ENCODE measurements at regions not wholly inside any gene's neighbourhood (a gene's known extent, or its start where the extent isn't known, plus 50 kb on each side); places are given as distances from the start of the nearest gene placed in this dataset.

- dilution Hi-C loops (cut with MboI; ENCODE audit: extremely low pct_ligation_motif_present, low sequenced_read_pairs): no loop called here
- FAIRE-seq: no peak
- CTCF ChIA-PET: no interaction called here
Observed at GRCh38 chr21:20802631-20803260, 195.5 kb upstream of the NCAM2 start.

More at GRCh38 chr21:20802631-20803260, 195.5 kb upstream of the NCAM2 start:
- no peak for DNase-seq (ENCODE audit: low read depth, low spot score)
- no peak for TF ChIP-seq EZH2 (IDR thresholded peaks at IDR 0.05; ENCODE audit: borderline replicate concordance, low read depth, low read length, severe bottlenecking)
- TF ChIP-seq FOS (IDR thresholded peaks at IDR 0.05; ENCODE audit: borderline replicate concordance, insufficient read depth, low read length): no peak
- TF ChIP-seq GATA2 (IDR thresholded peaks at IDR 0.05; ENCODE audit: insufficient read depth, insufficient read length, low read depth, low read length): no peak
- no peak for TF ChIP-seq JUN (IDR thresholded peaks at IDR 0.05; ENCODE audit: borderline replicate concordance, insufficient read depth, insufficient read length, low read depth)
- no peak for TF ChIP-seq POLR2A (IDR thresholded peaks at IDR 0.05; ENCODE audit: low read depth, low read length)
- TF ChIP-seq CTCF (IDR thresholded peaks at IDR 0.05; ENCODE audit: extremely low read depth in 1 of 2, insufficient read depth in 1 of 2, low read depth in 1 of 2, low read length in 2 of 2): no peak
- no peak for TF ChIP-seq POLR2AphosphoS5 (IDR thresholded peaks at IDR 0.05; ENCODE audit: insufficient read depth, low read depth, low read length)
- no peak for TF ChIP-seq MAX (IDR thresholded peaks at IDR 0.05; ENCODE audit: insufficient read depth, insufficient read length)
- no peak for TF ChIP-seq MYC (IDR thresholded peaks at IDR 0.05; ENCODE audit: low read depth, low read length)
- Histone ChIP-seq H3K4me3 (replicated peaks in 1 of 3; ENCODE audit: insufficient read depth in 1 of 3, low read depth in 1 of 3, low read length in 3 of 3) (no peak overlapping the region), H2AFZ (ENCODE audit: low read depth, low read length) (no peak overlapping the region), H3K9ac (replicated peaks; ENCODE audit: extremely low read depth, insufficient read depth, low read length) (no peak overlapping the region), H3K9me3 (replicated peaks; ENCODE audit: control insufficient read depth, insufficient read depth, low read length) (peaks cover 2% of the 10 kb centered on the region), H3K9me1 (replicated peaks; ENCODE audit: control insufficient read depth, extremely low read depth, insufficient read depth, low read length) (no peaks in the 10 kb centered on the region), H3K79me2 (ENCODE audit: control insufficient read depth, insufficient read depth, low read length) (no peaks in the 10 kb centered on the region), H4K20me1 (replicated peaks; ENCODE audit: control insufficient read depth, extremely low read depth, insufficient read depth, low read length) (no peaks in the 10 kb centered on the region), H3K4me1 (ENCODE audit: control insufficient read depth, extremely low read depth, insufficient read depth, low read length) (no peaks in the 10 kb centered on the region), H3K27me3 (ENCODE audit: control insufficient read depth in 2 of 2, insufficient read depth in 2 of 2, low read length in 2 of 2) (no peaks in the 10 kb centered on the region), H3K36me3 (ENCODE audit: control insufficient read depth in 2 of 2, extremely low read depth in 1 of 2, insufficient read depth in 2 of 2, low read length in 2 of 2) (no peaks in the 10 kb centered on the region), H3K4me2 (ENCODE audit: insufficient read depth, low read length) (no peak overlapping the region), H3K27ac (ENCODE audit: insufficient read depth, low read depth, low read length) (no peak overlapping the region)
- BruUV-seq (replicated peaks): no TSS peak
- POLR2A ChIA-PET: no interaction called here
- intact Hi-C loops (cut with micrococcal nuclease): no loop called here

Measured in endothelial cell of umbilical vein (primary cell).